Activated CD4-positive, alpha-beta T cell treated with anti-CD3 and anti-CD28 coated beads, Interleukin-2, amount 10 ng/mL, durations not matched to agents 24 days and 14 days (primary cell): ENCODE measurements at regions not wholly inside any gene's neighbourhood (a gene's known extent, or its start where the extent isn't known, plus 50 kb on each side); places are given as distances from the start of the nearest gene placed in this dataset.

Experiments used
- DNase-seq: peaks from one replicate; pipeline ENCODE4 v3.0.0; 2022
- H3K27ac Mint-ChIP-seq: one replicate; pipeline ENCODE4 v1.8.0; 2022; ENCODE audit warnings: mild to moderate bottlenecking, mixed read lengths
- H3K27me3 Mint-ChIP-seq: one replicate; pipeline ENCODE4 v1.8.0; 2022; ENCODE audit warnings: mixed read lengths
- H3K36me3 Mint-ChIP-seq: one replicate; pipeline ENCODE4 v1.8.0; 2022; ENCODE audit warnings: low read depth, mild to moderate bottlenecking, mixed read lengths
- H3K4me1 Mint-ChIP-seq: one replicate; pipeline ENCODE4 v1.8.0; 2021; ENCODE audit warnings: mixed read lengths
- H3K4me3 Mint-ChIP-seq: one replicate; pipeline ENCODE4 v1.8.0; 2022; ENCODE audit warnings: mild to moderate bottlenecking, moderate library complexity, mixed read lengths
- H3K9me3 Mint-ChIP-seq: one replicate; pipeline ENCODE4 v1.8.0; 2021; ENCODE audit warnings: mixed read lengths
- intact Hi-C: fragments of 100-400 bp; cut with micrococcal nuclease; formaldehyde crosslinking; loops from one replicate; pipeline ENCODE4 v1.15.1; 2023

DNA sequence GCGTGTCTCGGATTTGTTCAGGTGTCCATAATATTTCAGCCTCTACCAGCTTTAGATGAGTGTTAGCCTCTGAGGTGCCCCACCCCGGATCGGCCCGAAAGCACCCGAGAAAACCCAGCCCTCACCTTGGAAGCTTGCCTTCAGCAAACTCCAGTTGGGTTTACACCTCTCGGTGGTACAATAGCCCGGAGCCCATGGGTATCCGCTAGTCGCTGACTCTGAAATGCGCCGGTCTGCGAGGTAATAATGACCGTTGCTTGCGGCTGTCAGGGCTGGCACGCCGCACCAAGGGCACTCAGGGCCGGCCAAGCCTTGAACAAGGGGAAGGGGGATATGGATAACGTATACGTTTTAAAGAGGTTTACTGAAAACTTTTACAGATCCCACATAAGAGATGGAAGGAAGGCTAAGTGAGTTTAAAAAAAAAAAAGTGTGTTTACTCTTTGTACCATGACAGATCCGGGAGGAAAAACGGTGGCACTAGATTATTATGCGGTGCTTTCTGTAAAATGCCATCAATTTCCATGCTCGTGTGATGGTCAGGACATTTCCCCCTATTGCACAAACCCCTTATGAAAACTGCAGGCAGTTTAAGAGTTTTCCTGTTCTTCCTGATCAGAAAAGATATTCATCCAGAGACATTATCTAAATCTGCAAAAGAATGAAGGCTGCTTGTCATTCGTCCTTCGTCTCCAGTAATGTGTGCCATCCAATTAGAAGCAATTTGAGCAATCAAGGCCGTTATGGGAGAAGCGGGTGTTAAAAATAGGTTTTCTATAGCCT, 124.2 kb downstream of the TMEM161B start:
- Mint-ChIP-seq H3K4me3 (no peak overlapping the region), H3K27me3 (peaks cover 37% of the 10 kb centered on the region), H3K4me1 (peaks cover 20% of the 10 kb centered on the region), H3K27ac (no peak overlapping the region), H3K36me3 (no peaks in the 10 kb centered on the region), H3K9me3 (peaks cover 9% of the 10 kb centered on the region)
- peak; percentile 66 for DNase-seq
- intact Hi-C loops: loop anchor here (5.0 to 10.0 kb wide), 4 partner anchors 58 to 738 kb away; partner anchors contain the start of gene MEF2C

DNA sequence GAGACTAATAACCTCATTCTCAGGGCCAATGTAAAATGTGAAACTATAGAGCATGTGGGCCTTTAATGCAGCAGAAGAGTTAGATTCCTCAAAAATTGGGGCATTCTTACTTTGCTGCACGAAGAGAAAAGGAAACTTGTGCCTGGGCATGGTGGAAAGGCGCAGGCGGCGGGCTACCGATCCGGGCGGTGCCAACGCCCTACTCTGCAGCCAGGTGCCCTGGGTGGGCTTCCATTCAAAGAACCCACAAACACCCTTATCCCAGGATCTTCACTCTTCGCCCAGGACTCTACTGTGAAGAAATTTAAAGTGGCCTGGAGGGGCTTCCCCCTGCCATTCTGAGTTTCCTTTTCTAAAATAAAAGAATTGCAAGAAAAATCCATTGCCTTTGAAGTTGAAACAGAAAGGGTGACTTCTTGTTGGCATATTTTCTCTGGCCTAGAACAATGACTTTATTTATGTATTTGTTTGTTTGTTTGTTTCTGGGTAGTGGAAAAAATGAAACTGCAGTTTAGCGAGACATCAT, 124.9 kb downstream of the TMEM161B start:
- H3K27me3 Mint-ChIP-seq: peaks cover 44% of the 10 kb centered on the region
- DNase-seq: peak; percentile 58
- H3K4me3 Mint-ChIP-seq: no peak overlapping the region
- peaks cover 9% of the 10 kb centered on the region for H3K9me3 Mint-ChIP-seq
- peaks cover 20% of the 10 kb centered on the region for H3K4me1 Mint-ChIP-seq
- intact Hi-C loops: loop anchor here (2.0 to 10.0 kb wide), 4 partner anchors 59 to 537 kb away; no protein-coding TSS in a partner anchor
- no peaks in the 10 kb centered on the region for H3K36me3 Mint-ChIP-seq
- no peak overlapping the region for H3K27ac Mint-ChIP-seq

DNA sequence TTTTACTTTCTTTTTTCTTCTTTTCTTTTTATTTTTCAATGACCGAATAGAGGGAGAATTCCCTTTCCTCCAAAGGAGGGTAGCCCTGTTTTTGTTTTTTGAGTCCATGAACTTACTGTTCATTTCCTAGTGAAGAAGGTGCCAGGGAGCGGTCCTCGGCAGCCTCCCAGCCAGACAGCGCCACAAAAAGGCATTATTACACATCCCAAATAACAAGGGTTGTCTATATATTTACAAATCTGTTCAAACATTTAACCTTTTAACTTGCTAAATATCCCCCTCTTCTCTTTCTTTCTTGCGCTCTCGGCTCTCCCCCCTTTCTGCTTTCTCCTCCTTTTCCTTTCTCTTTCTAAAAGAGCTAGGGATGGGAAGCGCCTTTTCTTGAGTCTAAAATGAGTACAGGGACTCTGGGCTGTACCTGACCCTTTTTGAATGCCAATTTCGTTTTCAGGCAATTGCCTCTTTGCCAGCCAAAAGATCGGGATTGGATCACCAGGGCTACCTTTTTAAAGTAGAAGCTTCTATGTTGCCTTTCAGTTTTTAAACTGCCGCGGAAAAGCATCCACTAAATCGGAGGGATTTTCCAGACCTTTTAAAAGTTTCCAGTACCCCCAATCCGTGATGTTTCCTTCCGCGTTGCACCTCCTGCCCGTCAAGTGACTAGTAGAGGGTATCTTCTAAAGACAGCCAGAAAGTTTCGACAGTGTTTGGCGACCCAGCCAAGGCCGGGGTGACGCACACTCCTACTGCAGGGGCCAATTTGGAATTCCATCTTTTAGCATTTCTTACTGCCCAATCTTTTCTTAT, 125.6 kb downstream of the TMEM161B start:
- peaks cover 42% of the 10 kb centered on the region for H3K27me3 Mint-ChIP-seq
- DNase-seq: peak; percentile 60
- H3K9me3 Mint-ChIP-seq: peaks cover 9% of the 10 kb centered on the region
- H3K4me1 Mint-ChIP-seq: peaks cover 20% of the 10 kb centered on the region
- no peak overlapping the region for H3K4me3 Mint-ChIP-seq
- no peak overlapping the region for H3K27ac Mint-ChIP-seq
- intact Hi-C loops: loop anchor here (2.0 to 10.0 kb wide), 4 partner anchors 59 to 538 kb away; no protein-coding TSS in a partner anchor
- no peaks in the 10 kb centered on the region for H3K36me3 Mint-ChIP-seq

DNA sequence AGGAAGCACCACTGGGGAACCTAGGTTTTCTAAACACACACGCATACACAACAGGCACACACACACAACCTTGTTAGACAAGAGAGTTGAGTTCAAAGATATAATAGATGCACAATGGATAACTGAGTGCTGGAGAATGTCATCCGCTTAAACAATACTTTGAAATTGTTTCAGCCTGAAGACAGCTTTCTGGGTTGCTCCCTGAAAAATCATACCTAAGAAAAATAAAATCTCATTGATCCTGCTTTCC, 126.1 kb downstream of the TMEM161B start:
- intact Hi-C loops: loop anchor here (2.0 to 10.0 kb wide), 4 partner anchors 60 to 538 kb away; no protein-coding TSS in a partner anchor
- DNase-seq: no peak
- Mint-ChIP-seq H3K27me3 (peaks cover 41% of the 10 kb centered on the region), H3K4me3 (no peak overlapping the region), H3K9me3 (peaks cover 9% of the 10 kb centered on the region), H3K4me1 (peaks cover 20% of the 10 kb centered on the region), H3K36me3 (no peaks in the 10 kb centered on the region), H3K27ac (no peak overlapping the region)

DNA sequence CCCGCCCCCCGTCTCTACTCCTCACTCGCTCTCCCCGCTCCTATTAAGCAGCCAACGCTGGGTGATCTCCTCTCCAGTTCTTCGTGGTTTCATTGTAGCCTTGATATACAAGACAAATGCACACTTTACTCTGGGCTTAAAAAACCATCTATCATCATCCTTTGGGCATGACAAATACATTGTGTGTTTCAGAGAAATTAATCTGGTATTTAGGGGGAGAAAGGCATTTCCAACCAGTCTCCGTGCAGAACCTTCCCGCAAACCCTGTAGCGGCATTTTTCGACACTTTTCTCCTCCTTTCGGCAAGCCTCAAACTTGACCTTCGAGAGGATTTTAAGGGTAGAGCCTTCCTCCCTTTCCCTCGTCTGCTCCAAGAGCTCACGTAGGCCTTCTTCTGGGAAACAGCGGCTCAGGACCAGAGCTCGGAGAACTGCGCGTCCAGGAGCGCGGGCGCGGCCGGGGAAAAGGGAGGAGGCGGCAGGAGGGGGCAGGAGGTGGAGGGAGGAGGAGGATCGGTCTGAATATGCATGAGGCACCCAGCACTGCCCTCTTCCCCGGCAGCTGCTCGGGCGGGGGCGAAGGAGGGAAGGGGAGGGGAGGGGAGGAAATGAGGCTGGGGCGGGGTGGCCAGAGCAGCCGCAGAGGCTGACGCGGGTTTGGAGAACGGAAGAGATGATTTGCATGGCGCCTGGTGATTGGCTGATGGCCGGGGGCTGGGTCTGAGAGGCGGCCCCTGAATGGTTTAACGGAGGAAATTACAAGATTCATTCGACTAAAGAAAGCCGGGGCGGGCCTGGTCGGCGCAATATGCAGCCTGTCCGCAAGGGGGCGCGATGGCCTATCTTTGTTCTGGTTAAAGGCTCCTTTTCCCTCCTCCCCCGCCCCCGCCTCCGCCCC, 127.5 kb downstream of the TMEM161B start:
- H3K4me1 Mint-ChIP-seq: peaks cover 20% of the 10 kb centered on the region
- intact Hi-C loops: loop anchor here (1.0 to 10.0 kb wide), 6 partner anchors 61 to 462 kb away; partner anchors contain the start of gene TMEM161B
- H3K27me3 Mint-ChIP-seq: peaks cover 38% of the 10 kb centered on the region
- H3K9me3 Mint-ChIP-seq: peaks cover 9% of the 10 kb centered on the region
- no peaks in the 10 kb centered on the region for H3K36me3 Mint-ChIP-seq
- no peak overlapping the region for H3K27ac Mint-ChIP-seq
- no peak overlapping the region for H3K4me3 Mint-ChIP-seq
- DNase-seq: peak; percentile 97

DNA sequence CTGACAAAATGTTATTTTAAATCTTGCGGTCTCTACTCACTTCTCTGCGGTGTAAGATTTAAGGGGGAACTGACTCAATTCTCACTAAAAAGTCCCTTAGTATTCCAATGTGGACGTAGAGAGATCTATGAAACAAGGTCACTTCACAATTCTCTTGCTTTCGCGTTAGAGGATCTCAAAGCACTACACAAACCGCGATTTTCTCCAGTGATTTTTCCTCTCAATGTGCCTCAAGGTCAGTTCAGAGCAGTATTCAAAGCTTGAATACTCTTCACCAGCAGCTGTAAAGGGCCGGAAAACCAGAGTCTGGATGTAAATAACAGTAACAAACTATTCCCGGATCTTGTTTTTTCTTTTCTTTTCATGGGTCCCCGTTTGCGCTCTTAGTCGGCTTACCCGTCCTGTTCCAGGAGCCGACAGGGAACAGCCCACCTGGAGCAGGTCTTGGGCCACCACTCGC, 128.2 kb downstream of the TMEM161B start:
- no peak for DNase-seq
- intact Hi-C loops: loop anchor here (2.0 to 10.0 kb wide), 5 partner anchors 62 to 462 kb away; no protein-coding TSS in a partner anchor
- peaks cover 9% of the 10 kb centered on the region for H3K9me3 Mint-ChIP-seq
- no peak overlapping the region for H3K4me3 Mint-ChIP-seq
- no peaks in the 10 kb centered on the region for H3K36me3 Mint-ChIP-seq
- no peak overlapping the region for H3K27ac Mint-ChIP-seq
- peaks cover 15% of the 10 kb centered on the region for H3K4me1 Mint-ChIP-seq
- peaks cover 34% of the 10 kb centered on the region for H3K27me3 Mint-ChIP-seq

DNA sequence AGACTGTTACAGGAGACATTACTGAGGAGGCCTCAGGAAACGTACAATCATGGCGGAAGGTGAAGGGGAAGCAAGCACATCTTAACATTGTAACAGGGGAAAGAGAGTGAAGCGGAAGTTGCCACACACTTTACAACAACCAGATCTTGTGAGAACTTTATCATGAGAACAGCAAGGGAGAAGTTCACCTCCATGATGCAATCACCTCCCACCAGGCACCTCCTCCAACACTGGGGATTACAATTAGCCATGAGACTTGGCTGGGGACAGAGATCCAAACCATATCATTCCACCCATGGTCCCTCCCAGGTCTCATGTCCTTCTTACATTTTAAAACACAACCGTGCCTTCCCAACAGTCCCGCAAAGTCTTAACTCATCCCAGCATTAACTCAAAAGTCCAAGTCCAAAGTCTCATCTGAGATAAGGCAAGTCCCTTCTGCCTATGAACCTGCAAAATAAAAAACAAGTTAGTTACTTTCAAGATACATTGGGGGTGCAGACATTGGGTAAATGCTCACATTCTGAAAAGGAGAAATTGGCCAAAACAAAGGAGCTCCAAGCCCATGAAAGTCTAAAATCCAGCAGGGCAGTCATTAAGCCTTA, 138.3 kb downstream of the TMEM161B start:
- Mint-ChIP-seq H3K27ac (no peak overlapping the region), H3K9me3 (peaks cover 4% of the 10 kb centered on the region), H3K4me1 (peaks cover 2% of the 10 kb centered on the region), H3K36me3 (no peaks in the 10 kb centered on the region), H3K4me3 (no peak overlapping the region), H3K27me3 (peaks cover 12% of the 10 kb centered on the region)
- intact Hi-C loops: no loop called here
- no peak for DNase-seq

DNA sequence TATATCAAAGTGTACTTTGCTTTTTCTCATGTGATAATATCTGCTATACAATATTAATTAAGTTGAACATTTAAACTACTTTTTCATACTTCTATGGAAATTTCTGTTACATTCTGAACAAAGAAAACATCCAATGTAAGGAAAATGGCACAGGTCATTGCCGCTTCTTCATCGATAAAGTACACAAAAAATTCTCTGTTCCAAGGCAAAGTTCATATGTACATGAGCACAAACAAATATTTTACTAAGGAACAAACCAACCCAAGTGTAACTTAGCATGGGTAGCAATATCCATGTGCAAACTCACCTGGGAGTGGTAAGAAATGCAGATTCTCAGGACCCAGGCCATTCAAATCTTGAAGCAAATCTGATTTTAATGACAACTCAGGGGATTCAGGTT, 139.8 kb downstream of the TMEM161B start:
- H3K27ac Mint-ChIP-seq: no peak overlapping the region
- no peak for DNase-seq
- no peak overlapping the region for H3K4me3 Mint-ChIP-seq
- peaks cover 10% of the 10 kb centered on the region for H3K27me3 Mint-ChIP-seq
- no peaks in the 10 kb centered on the region for H3K36me3 Mint-ChIP-seq
- no peaks in the 10 kb centered on the region for H3K4me1 Mint-ChIP-seq
- intact Hi-C loops: no loop called here
- peaks cover 8% of the 10 kb centered on the region for H3K9me3 Mint-ChIP-seq

DNA sequence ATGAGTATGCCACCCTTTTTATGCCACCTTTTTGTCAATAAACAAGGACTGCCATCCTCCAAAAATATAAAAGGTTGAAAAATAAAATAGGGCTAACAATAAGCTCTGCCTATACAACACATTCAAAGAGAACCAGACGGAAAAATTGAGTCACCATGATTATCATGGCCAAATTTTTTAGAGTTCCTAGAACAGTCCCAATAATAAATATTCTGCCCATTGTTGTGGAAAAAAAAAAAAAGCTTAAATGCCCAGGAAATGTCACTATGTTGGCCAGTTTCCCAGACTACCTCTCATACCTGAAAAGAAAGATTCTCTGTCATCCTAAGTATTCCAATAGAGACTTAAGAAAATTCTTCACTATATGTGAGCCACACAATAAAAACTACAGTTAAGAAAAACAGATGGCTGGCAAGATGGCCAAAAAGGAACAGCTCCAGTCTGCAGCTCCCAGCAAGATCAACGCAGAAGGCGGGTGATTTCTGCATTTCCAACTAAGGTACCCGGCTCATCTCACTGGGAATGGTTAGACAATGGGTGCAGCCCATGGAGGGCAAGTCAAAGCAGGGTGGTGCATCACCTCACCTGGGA, 149.0 kb downstream of the TMEM161B start:
- H3K36me3 Mint-ChIP-seq: no peaks in the 10 kb centered on the region
- intact Hi-C loops: no loop called here
- H3K4me1 Mint-ChIP-seq: no peaks in the 10 kb centered on the region
- H3K27me3 Mint-ChIP-seq: peaks cover 4% of the 10 kb centered on the region
- H3K9me3 Mint-ChIP-seq: peaks cover 8% of the 10 kb centered on the region
- no peak overlapping the region for H3K4me3 Mint-ChIP-seq
- no peak for DNase-seq
- no peak overlapping the region for H3K27ac Mint-ChIP-seq

DNA sequence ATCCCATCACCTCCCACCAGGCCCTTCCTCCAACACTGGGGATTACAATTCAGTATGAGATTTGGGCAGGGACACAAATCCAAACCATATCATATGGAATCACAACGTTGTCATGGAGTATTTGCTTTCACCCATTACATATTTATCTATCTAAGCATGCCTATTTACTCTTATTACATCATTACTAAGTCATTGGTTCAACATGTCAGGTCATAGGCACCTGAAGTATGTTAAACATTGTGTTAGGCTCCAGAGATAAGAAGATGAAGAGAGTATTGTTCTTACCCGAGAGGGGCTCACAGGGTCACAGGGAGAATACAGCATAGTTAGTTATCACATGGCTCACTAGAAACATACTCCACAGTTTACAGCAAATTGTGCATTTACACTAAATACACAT, 150.5 kb downstream of the TMEM161B start:
- intact Hi-C loops: no loop called here
- Mint-ChIP-seq H3K4me1 (no peaks in the 10 kb centered on the region), H3K9me3 (peaks cover 4% of the 10 kb centered on the region)

DNA sequence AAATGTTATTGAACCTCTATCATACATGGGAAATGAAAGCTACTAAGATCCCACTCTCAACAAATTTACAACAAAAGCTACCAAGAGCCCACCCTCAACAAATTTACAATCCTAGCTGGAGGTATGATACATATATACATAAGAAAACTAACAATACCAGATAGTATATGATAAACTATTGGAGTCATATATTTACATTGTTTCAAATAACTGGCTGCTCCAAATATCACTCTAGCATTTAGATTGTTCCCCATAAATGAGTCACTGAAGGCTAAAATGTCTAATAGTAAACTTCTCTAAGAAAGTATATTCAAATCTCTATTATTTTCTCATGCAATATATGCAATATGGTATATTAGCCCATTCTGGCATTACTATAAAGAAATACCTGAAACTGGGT, 151.1 kb downstream of the TMEM161B start:
- peaks cover 1% of the 10 kb centered on the region for H3K27me3 Mint-ChIP-seq
- no peak overlapping the region for H3K27ac Mint-ChIP-seq
- no peaks in the 10 kb centered on the region for H3K36me3 Mint-ChIP-seq
- no peaks in the 10 kb centered on the region for H3K4me1 Mint-ChIP-seq
- no peak overlapping the region for H3K4me3 Mint-ChIP-seq
- intact Hi-C loops: no loop called here
- no peaks in the 10 kb centered on the region for H3K9me3 Mint-ChIP-seq
- no peak for DNase-seq

More for the DNA sequence above, 150.5 kb downstream of the TMEM161B start:
- H3K27ac Mint-ChIP-seq: no peak overlapping the region
- no peaks in the 10 kb centered on the region for H3K36me3 Mint-ChIP-seq
- no peak overlapping the region for H3K4me3 Mint-ChIP-seq
- DNase-seq: no peak
- peaks cover 1% of the 10 kb centered on the region for H3K27me3 Mint-ChIP-seq

DNA sequence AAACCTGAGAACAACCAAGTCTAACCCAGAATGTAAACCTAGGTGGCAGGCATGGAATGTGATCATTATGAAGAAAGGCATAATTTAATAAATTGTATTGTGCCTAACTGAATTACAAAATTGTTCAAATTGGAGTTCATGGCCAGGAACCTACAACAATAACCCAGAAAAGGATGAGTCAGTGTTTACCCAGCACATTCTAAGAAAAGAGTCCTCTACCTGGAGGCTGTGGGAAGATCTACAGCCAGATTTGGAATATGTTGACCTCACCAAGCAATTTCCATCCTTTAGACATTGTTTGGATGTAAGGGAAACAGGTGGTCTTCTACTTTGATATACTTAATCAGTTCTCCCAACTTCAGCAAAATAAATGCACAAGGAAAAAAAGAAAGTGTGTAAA, 152.2 kb downstream of the TMEM161B start:
- DNase-seq: no peak
- H3K36me3 Mint-ChIP-seq: no peaks in the 10 kb centered on the region
- peaks cover 1% of the 10 kb centered on the region for H3K27me3 Mint-ChIP-seq
- H3K27ac Mint-ChIP-seq: no peak overlapping the region
- no peaks in the 10 kb centered on the region for H3K4me1 Mint-ChIP-seq
- intact Hi-C loops: no loop called here
- H3K9me3 Mint-ChIP-seq: no peaks in the 10 kb centered on the region
- H3K4me3 Mint-ChIP-seq: no peak overlapping the region

DNA sequence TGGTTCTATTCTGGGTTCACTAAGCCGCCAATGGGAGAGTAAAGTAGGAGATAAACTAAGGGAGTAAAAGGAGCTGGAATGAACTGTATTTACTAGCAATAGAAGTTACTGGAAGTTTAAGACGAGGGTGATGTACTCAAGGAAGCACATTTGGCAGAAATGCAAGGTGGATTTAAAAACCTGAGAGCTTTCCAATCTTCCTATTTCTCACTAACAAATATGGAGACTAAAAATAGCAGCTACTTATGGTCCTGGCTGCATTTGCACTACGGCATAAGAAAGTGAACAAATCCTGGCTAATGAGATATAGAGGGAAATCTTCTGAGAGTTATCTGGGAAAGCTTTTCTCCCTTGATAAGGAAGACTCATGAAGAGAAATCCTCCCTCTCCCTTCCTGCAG, 153.4 kb downstream of the TMEM161B start:
- DNase-seq: no peak
- intact Hi-C loops: no loop called here
- Mint-ChIP-seq H3K36me3 (no peaks in the 10 kb centered on the region), H3K9me3 (no peaks in the 10 kb centered on the region), H3K27me3 (no peaks in the 10 kb centered on the region), H3K27ac (no peak overlapping the region), H3K4me1 (no peaks in the 10 kb centered on the region), H3K4me3 (no peak overlapping the region)
